Caco-2 (cell line): ENCODE measurements at regions not wholly inside any gene's neighbourhood (a gene's known extent, or its start where the extent isn't known, plus 50 kb on each side); places are given as distances from the start of the nearest gene placed in this dataset.

Experiments used
- BruUV-seq: library from RNA; stranded (reverse); fragments of 400-500 nt; replicated peaks from 2 replicates; lab custom pipeline; 2021; lab: Mats Ljungman, UMichigan
- CTCF ChIA-PET: fragments of 300-600 bp; sonication (Branson Sonifier 250); formaldehyde crosslinking; loops from one replicate; lab custom pipeline; 2022; ENCODE audit warnings: antibody characterized with exemption; lab: Charles Lee
- POLR2A ChIA-PET: fragments of 300-600 bp; sonication (Branson Sonifier 250); formaldehyde crosslinking; loops from one replicate; lab custom pipeline; 2022; ENCODE audit warnings: antibody characterized with exemption; lab: Charles Lee
- DNase-seq, 2 experiments: peaks; one replicate each; pipeline versions ENCODE4 v3.0.0 to v3.0.0-alpha.2; 2020 to 2022
- H3K27me3 ChIP-seq: replicated peaks from 2 replicates; pipeline ENCODE4 v1.6.0; 2011; ENCODE audit warnings: low read length; ENCODE audit not compliant: control insufficient read depth, insufficient read depth
- H3K36me3 ChIP-seq: 2 replicates; pipeline ENCODE4 v1.5.1; 2011; ENCODE audit warnings: low read length; ENCODE audit not compliant: control insufficient read depth, insufficient read depth
- H3K4me1 ChIP-seq: fragments of 250-450 bp; sonication (Bioruptor Pico); 2 replicates; pipeline ENCODE4 v1.5.1; 2020; ENCODE audit warnings: mild to moderate bottlenecking
- H3K4me3 ChIP-seq: 2 replicates; pipeline ENCODE4 v1.5.1; 2011; ENCODE audit warnings: low read depth, mild to moderate bottlenecking, control low read depth, low read length
- H3K9me3 ChIP-seq: fragments of 250-450 bp; sonication (Bioruptor Pico); 2 replicates; pipeline ENCODE4 v1.5.1; 2020; ENCODE audit warnings: mild to moderate bottlenecking, moderate library complexity
- H3K27ac Mint-ChIP-seq: one replicate; pipeline ENCODE4 v1.8.0; 2022; ENCODE audit warnings: mixed read lengths; ENCODE audit not compliant: unreplicated experiment
- H3K27me3 Mint-ChIP-seq: one replicate; pipeline ENCODE4 v1.8.0; 2022; ENCODE audit warnings: mixed read lengths; ENCODE audit not compliant: insufficient read depth, unreplicated experiment
- H3K36me3 Mint-ChIP-seq: one replicate; pipeline ENCODE4 v1.8.0; 2022; ENCODE audit warnings: mild to moderate bottlenecking, mixed read lengths; ENCODE audit not compliant: insufficient read depth, unreplicated experiment
- H3K4me1 Mint-ChIP-seq: one replicate; pipeline ENCODE4 v1.8.0; 2022; ENCODE audit warnings: low read depth, mixed read lengths; ENCODE audit not compliant: unreplicated experiment
- H3K4me3 Mint-ChIP-seq: one replicate; pipeline ENCODE4 v1.8.0; 2022; ENCODE audit warnings: mild to moderate bottlenecking, moderate library complexity, mixed read lengths; ENCODE audit not compliant: unreplicated experiment
- H3K9me3 Mint-ChIP-seq: one replicate; pipeline ENCODE4 v1.8.0; 2022; ENCODE audit warnings: mixed read lengths; ENCODE audit not compliant: unreplicated experiment
- intact Hi-C: fragments of 100-400 bp; cut with micrococcal nuclease; formaldehyde crosslinking; loops from one replicate; pipeline ENCODE4 v1.10.0; 2022; ENCODE audit not compliant: unreplicated experiment
- TF ChIP-seq, protein P1 (sequence below), 2 experiments: fragments of 200-600 bp in 1 of 2; IDR thresholded peaks; 1 replicate in 1 of 2; 2 replicates in 1 of 2; pipeline versions ENCODE4 v1.5.1 to v1.8.0; 2011 to 2022; ENCODE audit warnings: antibody characterized with exemption in 1 of 2, control low read depth in 1 of 2, inconsistent platforms in 1 of 2, low read depth in 1 of 2, low read length in 1 of 2, mild to moderate bottlenecking in 1 of 2, moderate library complexity in 1 of 2; ENCODE audit not compliant: insufficient read depth in 1 of 2, severe bottlenecking in 1 of 2, unreplicated experiment in 1 of 2

DNA sequence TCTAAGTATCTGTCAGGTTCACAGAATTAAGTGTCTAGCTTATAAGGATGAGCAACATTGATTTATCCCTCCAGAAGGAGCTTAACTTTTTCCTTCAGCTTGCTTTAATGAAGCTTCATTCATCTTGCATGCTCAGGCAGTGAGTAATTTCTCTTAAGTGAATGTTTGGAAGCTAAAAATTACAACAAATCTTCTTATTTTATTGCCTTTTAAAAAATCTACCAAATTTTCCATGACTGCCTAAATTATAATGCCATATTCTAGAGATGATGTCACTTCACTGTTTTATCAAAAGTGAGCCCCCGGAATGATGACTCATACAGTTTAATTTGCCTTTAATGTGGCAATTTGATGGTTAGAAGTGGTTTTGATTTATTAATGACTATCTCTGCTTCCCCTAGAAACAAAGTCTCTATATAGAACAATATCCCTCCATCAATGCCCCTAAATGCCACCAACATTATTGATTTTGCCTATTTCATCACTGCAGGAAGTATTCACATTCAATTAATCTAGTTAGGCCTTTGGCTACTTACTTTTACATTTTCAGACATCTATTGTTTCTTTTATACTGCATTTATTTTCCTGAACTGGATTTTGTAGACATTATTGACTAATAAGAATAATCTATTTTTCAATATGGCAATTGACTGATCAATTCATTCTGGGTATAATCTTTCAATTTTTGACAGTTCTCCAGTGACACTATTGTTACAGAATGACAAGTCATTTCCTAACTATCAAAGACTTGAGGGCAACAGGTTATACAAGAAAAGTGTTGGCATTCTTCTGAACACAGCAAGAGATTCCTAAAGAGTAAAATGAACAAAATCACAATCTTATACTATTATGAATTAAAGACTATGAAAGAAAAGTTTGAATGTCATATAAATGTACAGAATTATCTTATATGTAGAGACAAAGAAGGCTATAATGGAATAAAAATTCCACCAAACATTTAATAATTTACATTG is 139.3 kb upstream of the ODAD2 start:
- Histone ChIP-seq H3K4me1 (no peaks in the 10 kb centered on the region), H3K27me3 (no peaks in the 10 kb centered on the region), H3K9me3 (peaks cover 18% of the 10 kb centered on the region), H3K4me3 (no peak overlapping the region), H3K36me3 (no peaks in the 10 kb centered on the region; the same call in 1 of the 2 replicates)
- Mint-ChIP-seq H3K36me3 (peaks cover 13% of the 10 kb centered on the region), H3K4me3 (no peak overlapping the region), H3K9me3 (peaks cover 42% of the 10 kb centered on the region), H3K27me3 (no peaks in the 10 kb centered on the region), H3K4me1 (no peaks in the 10 kb centered on the region), H3K27ac (peak overlapping the region; percentile 28)
- ChIA-PET POLR2A (no interaction called here), CTCF (interaction anchor here (0.5 kb wide), 1 partner anchor 368 kb away, joined by 4 read pairs; no protein-coding TSS in a partner anchor)
- no TSS peak for BruUV-seq
- intact Hi-C loops = no loop called here
- TF ChIP-seq, protein P1, sequence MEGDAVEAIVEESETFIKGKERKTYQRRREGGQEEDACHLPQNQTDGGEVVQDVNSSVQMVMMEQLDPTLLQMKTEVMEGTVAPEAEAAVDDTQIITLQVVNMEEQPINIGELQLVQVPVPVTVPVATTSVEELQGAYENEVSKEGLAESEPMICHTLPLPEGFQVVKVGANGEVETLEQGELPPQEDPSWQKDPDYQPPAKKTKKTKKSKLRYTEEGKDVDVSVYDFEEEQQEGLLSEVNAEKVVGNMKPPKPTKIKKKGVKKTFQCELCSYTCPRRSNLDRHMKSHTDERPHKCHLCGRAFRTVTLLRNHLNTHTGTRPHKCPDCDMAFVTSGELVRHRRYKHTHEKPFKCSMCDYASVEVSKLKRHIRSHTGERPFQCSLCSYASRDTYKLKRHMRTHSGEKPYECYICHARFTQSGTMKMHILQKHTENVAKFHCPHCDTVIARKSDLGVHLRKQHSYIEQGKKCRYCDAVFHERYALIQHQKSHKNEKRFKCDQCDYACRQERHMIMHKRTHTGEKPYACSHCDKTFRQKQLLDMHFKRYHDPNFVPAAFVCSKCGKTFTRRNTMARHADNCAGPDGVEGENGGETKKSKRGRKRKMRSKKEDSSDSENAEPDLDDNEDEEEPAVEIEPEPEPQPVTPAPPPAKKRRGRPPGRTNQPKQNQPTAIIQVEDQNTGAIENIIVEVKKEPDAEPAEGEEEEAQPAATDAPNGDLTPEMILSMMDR (IDR thresholded peaks at IDR 0.05; ENCODE audit: insufficient read depth in 1 of 2, low read depth in 1 of 2, low read length in 1 of 2, severe bottlenecking in 1 of 2, unreplicated experiment in 1 of 2) = no peak
- DNase-seq = no peak

DNA sequence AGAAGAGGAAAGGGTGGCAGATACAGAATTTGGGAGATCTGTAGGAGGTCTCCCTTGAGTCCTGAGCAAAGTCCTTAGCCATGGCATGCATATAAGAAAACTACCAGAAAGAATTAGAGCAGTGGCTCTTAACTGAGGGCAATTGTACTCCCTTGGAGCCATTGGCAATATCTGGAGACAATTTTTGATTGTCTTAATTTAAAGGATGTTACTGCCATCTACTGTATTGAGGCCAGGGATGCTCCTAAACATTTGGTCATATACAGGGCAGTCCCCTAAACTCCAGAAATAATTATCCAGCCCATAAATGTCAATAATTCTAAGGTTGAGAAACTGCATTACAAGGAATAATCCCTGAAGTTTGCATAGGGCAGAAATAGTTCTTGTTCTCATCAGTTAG is 136.4 kb upstream of the ODAD2 start:
- CTCF ChIA-PET = no interaction called here
- H3K9me3 Mint-ChIP-seq = peaks cover 42% of the 10 kb centered on the region
- no peaks in the 10 kb centered on the region for H3K27me3 Mint-ChIP-seq
- no peak for DNase-seq
- POLR2A ChIA-PET = no interaction called here
- H3K36me3 Mint-ChIP-seq = peaks cover 13% of the 10 kb centered on the region
- no peaks in the 10 kb centered on the region; the same call in none of the 2 replicates for H3K36me3 ChIP-seq
- no peaks in the 10 kb centered on the region for H3K27me3 ChIP-seq
- intact Hi-C loops = no loop called here
- no peak overlapping the region for H3K4me3 ChIP-seq
- H3K4me1 ChIP-seq = no peaks in the 10 kb centered on the region
- H3K9me3 ChIP-seq = peaks cover 18% of the 10 kb centered on the region
- H3K4me1 Mint-ChIP-seq = no peaks in the 10 kb centered on the region
- TF ChIP-seq, protein P1 (IDR thresholded peaks at IDR 0.05; ENCODE audit: insufficient read depth in 1 of 2, low read depth in 1 of 2, low read length in 1 of 2, severe bottlenecking in 1 of 2, unreplicated experiment in 1 of 2) = no peak
- BruUV-seq = no TSS peak
- no peak overlapping the region for H3K4me3 Mint-ChIP-seq
- H3K27ac Mint-ChIP-seq = no peak overlapping the region

GRCh38 chr10:28130267-28130666 is 131.4 kb upstream of the ODAD2 start:
- H3K9me3 Mint-ChIP-seq = peaks cover 27% of the 10 kb centered on the region
- H3K36me3 Mint-ChIP-seq = peaks cover 20% of the 10 kb centered on the region
- peaks cover 6% of the 10 kb centered on the region for H3K36me3 ChIP-seq
- intact Hi-C loops = no loop called here
- no peak overlapping the region for H3K4me3 ChIP-seq
- H3K9me3 ChIP-seq = peaks cover 2% of the 10 kb centered on the region; the same call in 1 of the 2 replicates
- ChIA-PET CTCF (no interaction called here), POLR2A (no interaction called here)
- no TSS peak for BruUV-seq
- TF ChIP-seq, protein P1 (IDR thresholded peaks at IDR 0.05; ENCODE audit: insufficient read depth in 1 of 2, low read depth in 1 of 2, low read length in 1 of 2, severe bottlenecking in 1 of 2, unreplicated experiment in 1 of 2) = no peak
- no peaks in the 10 kb centered on the region for H3K27me3 ChIP-seq
- H3K4me1 ChIP-seq = no peaks in the 10 kb centered on the region
- no peak overlapping the region for H3K27ac Mint-ChIP-seq
- no peak for DNase-seq
- no peak overlapping the region for H3K4me3 Mint-ChIP-seq
- no peaks in the 10 kb centered on the region for H3K4me1 Mint-ChIP-seq
- no peaks in the 10 kb centered on the region for H3K27me3 Mint-ChIP-seq
